ENCODE measurements at regions not wholly inside any gene's neighbourhood (a gene's known extent, or its start where the extent isn't known, plus 50 kb on each side); places are given as distances from the start of the nearest gene placed in this dataset.

GRCh38 chr21:41648591-41649031 is 118.2 kb downstream of the RIPK4 start:
- peaks cover 9% of the 10 kb centered on the region for H3K27me3 Mint-ChIP-seq
- H3K4me1 Mint-ChIP-seq, result no peaks in the 10 kb centered on the region
- H3K4me3 Mint-ChIP-seq, result no peak overlapping the region
- H3K27ac Mint-ChIP-seq, result no peak overlapping the region
- no peaks in the 10 kb centered on the region for H3K36me3 Mint-ChIP-seq
- H3K9me3 Mint-ChIP-seq, result no peaks in the 10 kb centered on the region

GRCh38 chr21:41647806-41648561 is 118.9 kb downstream of the RIPK4 start:
- Mint-ChIP-seq H3K9me3 (no peaks in the 10 kb centered on the region), H3K36me3 (no peaks in the 10 kb centered on the region), H3K27me3 (peaks cover 5% of the 10 kb centered on the region), H3K27ac (no peak overlapping the region), H3K4me3 (no peak overlapping the region), H3K4me1 (no peaks in the 10 kb centered on the region)

- no peak overlapping the region for H3K27ac Mint-ChIP-seq
- H3K4me3 Mint-ChIP-seq, result no peak overlapping the region
- no peaks in the 10 kb centered on the region for H3K36me3 Mint-ChIP-seq
- peaks cover 0 to 2% (median 0%) of the 10 kb centered on the region in 3 donors for H3K9me3 Mint-ChIP-seq
- peaks cover 7% of the 10 kb centered on the region for H3K27me3 Mint-ChIP-seq
- no peaks in the 10 kb centered on the region for H3K4me1 Mint-ChIP-seq
Observed at GRCh38 chr21:41643246-41643966, 123.4 kb downstream of the RIPK4 start.

GRCh38 chr21:41641821-41642701 is 124.8 kb downstream of the RIPK4 start:
- H3K27me3 Mint-ChIP-seq, result peaks cover 7% of the 10 kb centered on the region
- H3K4me3 Mint-ChIP-seq, result no peak overlapping the region

GRCh38 chr21:41641510-41641815 is 125.4 kb downstream of the RIPK4 start:
- Mint-ChIP-seq H3K27me3 (peaks cover 7% of the 10 kb centered on the region), H3K36me3 (no peaks in the 10 kb centered on the region), H3K4me3 (no peak overlapping the region), H3K9me3 (peaks cover 0 to 4% (median 2%) of the 10 kb centered on the region in 3 donors), H3K4me1 (no peaks in the 10 kb centered on the region), H3K27ac (no peak overlapping the region)

More at GRCh38 chr21:41641821-41642701, 124.8 kb downstream of the RIPK4 start:
- Mint-ChIP-seq H3K4me1 (no peaks in the 10 kb centered on the region), H3K9me3 (peaks cover 0 to 4% (median 2%) of the 10 kb centered on the region in 3 donors), H3K27ac (no peak overlapping the region), H3K36me3 (no peaks in the 10 kb centered on the region)

- Mint-ChIP-seq H3K27me3 (peaks cover 7% of the 10 kb centered on the region), H3K27ac (no peak overlapping the region), H3K9me3 (peaks cover 0 to 4% (median 2%) of the 10 kb centered on the region in 3 donors), H3K4me3 (no peak overlapping the region), H3K36me3 (no peaks in the 10 kb centered on the region), H3K4me1 (no peaks in the 10 kb centered on the region)
Observed at GRCh38 chr21:41640748-41641509, 125.9 kb downstream of the RIPK4 start.

GRCh38 chr21:41639766-41640165 is 127.1 kb downstream of the RIPK4 start:
- H3K9me3 Mint-ChIP-seq, result peaks cover 0 to 4% (median 2%) of the 10 kb centered on the region in 3 donors
- no peaks in the 10 kb centered on the region for H3K4me1 Mint-ChIP-seq
- H3K4me3 Mint-ChIP-seq, result no peak overlapping the region
- no peaks in the 10 kb centered on the region for H3K36me3 Mint-ChIP-seq
- H3K27ac Mint-ChIP-seq, result no peak overlapping the region
- peaks cover 7% of the 10 kb centered on the region for H3K27me3 Mint-ChIP-seq

- Mint-ChIP-seq H3K9me3 (peaks cover 0 to 4% (median 2%) of the 10 kb centered on the region in 3 donors), H3K27ac (no peak overlapping the region), H3K4me1 (no peaks in the 10 kb centered on the region), H3K36me3 (no peaks in the 10 kb centered on the region), H3K27me3 (peaks cover 7% of the 10 kb centered on the region), H3K4me3 (no peak overlapping the region)
Observed at GRCh38 chr21:41639336-41639735, 127.5 kb downstream of the RIPK4 start.

GRCh38 chr21:41638201-41638790 is 128.6 kb downstream of the RIPK4 start:
- Mint-ChIP-seq H3K36me3 (no peaks in the 10 kb centered on the region), H3K27me3 (peaks cover 7% of the 10 kb centered on the region), H3K4me1 (peaks cover 0 to 3% (median 0%) of the 10 kb centered on the region in 3 donors), H3K9me3 (peaks cover 0 to 4% (median 2%) of the 10 kb centered on the region in 3 donors), H3K4me3 (no peak overlapping the region), H3K27ac (no peak overlapping the region)

GRCh38 chr21:41636636-41637630 is 129.0 kb upstream of the TMPRSS2 start:
- Mint-ChIP-seq H3K27me3 (peaks cover 2% of the 10 kb centered on the region), H3K36me3 (no peaks in the 10 kb centered on the region), H3K4me1 (peaks cover 0 to 3% (median 0%) of the 10 kb centered on the region in 3 donors), H3K9me3 (peaks cover 0 to 4% (median 2%) of the 10 kb centered on the region in 3 donors), H3K27ac (no peak overlapping the region), H3K4me3 (peak overlapping the region in 1 of 4 donors; percentile 29)

- Mint-ChIP-seq H3K9me3 (peaks cover 0 to 4% (median 2%) of the 10 kb centered on the region in 3 donors), H3K36me3 (peaks cover 2% of the 10 kb centered on the region), H3K27me3 (peaks cover 2% of the 10 kb centered on the region), H3K4me1 (peaks cover 0 to 3% (median 0%) of the 10 kb centered on the region in 3 donors), H3K27ac (no peak overlapping the region), H3K4me3 (no peak overlapping the region)
Observed at GRCh38 chr21:41635874-41636273, 127.9 kb upstream of the TMPRSS2 start.

- Mint-ChIP-seq H3K4me3 (no peak overlapping the region), H3K36me3 (peaks cover 2% of the 10 kb centered on the region), H3K4me1 (peaks cover 0 to 3% (median 0%) of the 10 kb centered on the region in 3 donors), H3K27ac (no peak overlapping the region), H3K27me3 (peaks cover 2% of the 10 kb centered on the region), H3K9me3 (peaks cover 0 to 4% (median 1%) of the 10 kb centered on the region in 3 donors)
Observed at GRCh38 chr21:41634858-41635257, 126.9 kb upstream of the TMPRSS2 start.

GRCh38 chr21:41634211-41634694 is 126.3 kb upstream of the TMPRSS2 start:
- Mint-ChIP-seq H3K36me3 (peaks cover 2% of the 10 kb centered on the region), H3K4me3 (no peak overlapping the region), H3K27ac (no peak overlapping the region), H3K4me1 (peaks cover 0 to 3% (median 0%) of the 10 kb centered on the region in 3 donors), H3K27me3 (no peaks in the 10 kb centered on the region), H3K9me3 (peaks cover under 1 to 8% (median 1%) of the 10 kb centered on the region in 3 donors)

All from IgD-negative memory B cell (primary cell).